Sigmoid colon (tissue), 4 donors: ENCODE measurements at regions not wholly inside any gene's neighbourhood (a gene's known extent, or its start where the extent isn't known, plus 50 kb on each side); places are given as distances from the start of the nearest gene placed in this dataset.

ENCODE experiments used
- POLR2AphosphoS5 ChIP-seq, 4 donors: sonication (generic); formaldehyde crosslinking; IDR thresholded peaks; one replicate each; pipeline ENCODE4 v1.6.1; 2017; ENCODE audit warnings: antibody characterized with exemption in 4 of 4
- TF ChIP-seq, protein P1 (sequence below), 4 experiments: fragments of 450-650 bp in 3 of 4; fragments of 200-600 bp in 1 of 4; IDR thresholded peaks; one replicate each; pipeline ENCODE4 v1.5.1; 2016 to 2019; ENCODE audit warnings: antibody characterized with exemption in 4 of 4, mild to moderate bottlenecking in 3 of 4, moderate library complexity in 2 of 4

DNA sequence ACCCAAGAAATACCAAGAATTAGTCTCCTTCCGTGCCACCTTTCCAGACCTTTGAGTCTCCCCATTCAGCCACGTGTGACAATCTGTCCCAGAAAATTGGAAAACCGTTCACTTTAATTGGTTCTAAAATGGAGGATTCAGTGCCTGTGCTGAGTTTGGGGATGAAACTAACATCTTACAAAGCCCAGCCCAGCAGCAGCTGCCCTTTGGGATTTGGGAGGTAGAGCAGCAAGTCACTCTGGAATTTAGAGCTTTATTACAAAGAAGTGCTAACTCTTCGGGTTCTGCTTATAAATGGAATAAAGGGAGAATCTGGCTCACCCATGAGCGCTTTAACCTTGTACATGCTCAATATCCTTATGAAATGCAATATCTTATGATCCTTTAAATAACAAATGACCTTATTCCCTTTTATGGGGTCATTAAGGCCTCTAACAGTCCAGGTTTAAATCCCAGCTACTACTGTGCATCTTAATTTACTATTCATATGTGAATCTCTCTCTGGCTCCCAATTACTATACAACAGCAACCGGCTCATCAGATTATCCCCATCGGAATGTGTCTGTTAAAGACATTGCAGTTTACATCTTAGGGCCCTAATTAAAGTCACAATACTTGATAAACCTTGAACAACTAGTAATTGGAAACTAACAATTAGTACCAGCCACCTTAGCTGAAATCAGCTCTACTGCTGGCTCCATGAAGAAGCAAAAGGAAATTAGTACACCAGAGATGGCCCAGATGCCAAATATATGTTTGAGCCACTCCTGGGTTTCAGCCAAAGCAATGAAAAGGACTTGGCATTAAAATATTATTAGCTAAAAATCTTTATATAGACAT lies 271.8 kb upstream of the SMARCA2 start:
- TF ChIP-seq, protein P1, sequence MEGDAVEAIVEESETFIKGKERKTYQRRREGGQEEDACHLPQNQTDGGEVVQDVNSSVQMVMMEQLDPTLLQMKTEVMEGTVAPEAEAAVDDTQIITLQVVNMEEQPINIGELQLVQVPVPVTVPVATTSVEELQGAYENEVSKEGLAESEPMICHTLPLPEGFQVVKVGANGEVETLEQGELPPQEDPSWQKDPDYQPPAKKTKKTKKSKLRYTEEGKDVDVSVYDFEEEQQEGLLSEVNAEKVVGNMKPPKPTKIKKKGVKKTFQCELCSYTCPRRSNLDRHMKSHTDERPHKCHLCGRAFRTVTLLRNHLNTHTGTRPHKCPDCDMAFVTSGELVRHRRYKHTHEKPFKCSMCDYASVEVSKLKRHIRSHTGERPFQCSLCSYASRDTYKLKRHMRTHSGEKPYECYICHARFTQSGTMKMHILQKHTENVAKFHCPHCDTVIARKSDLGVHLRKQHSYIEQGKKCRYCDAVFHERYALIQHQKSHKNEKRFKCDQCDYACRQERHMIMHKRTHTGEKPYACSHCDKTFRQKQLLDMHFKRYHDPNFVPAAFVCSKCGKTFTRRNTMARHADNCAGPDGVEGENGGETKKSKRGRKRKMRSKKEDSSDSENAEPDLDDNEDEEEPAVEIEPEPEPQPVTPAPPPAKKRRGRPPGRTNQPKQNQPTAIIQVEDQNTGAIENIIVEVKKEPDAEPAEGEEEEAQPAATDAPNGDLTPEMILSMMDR (IDR thresholded peaks at IDR 0.05): no peak
- TF ChIP-seq POLR2AphosphoS5 (IDR thresholded peaks at IDR 0.05): no peak
